Sigmoid colon (tissue), 6 donors: ENCODE measurements at regions not wholly inside any gene's neighbourhood (a gene's known extent, or its start where the extent isn't known, plus 50 kb on each side); places are given as distances from the start of the nearest gene placed in this dataset.

ENCODE experiments used
- DNase-seq: peaks from one replicate; pipeline ENCODE4 v3.0.0-alpha.2; 2019
- H3K27ac ChIP-seq, 4 donors: fragments of 200-600 bp; sonication (generic); one replicate each; pipeline ENCODE4 v1.5.1; 2016 to 2019; ENCODE audit warnings: mild to moderate bottlenecking in 1 of 4
- H3K27me3 ChIP-seq, 3 donors: fragments of 200-600 bp; sonication (generic); one replicate each; pipeline ENCODE4 v1.5.1; 2019; ENCODE audit warnings: mild to moderate bottlenecking in 1 of 3
- H3K36me3 ChIP-seq, 4 donors: fragments of 200-600 bp; sonication (generic); one replicate each; pipeline ENCODE4 v1.5.1; 2016 to 2019
- H3K4me1 ChIP-seq, 4 donors: fragments of 200-600 bp; sonication (generic); one replicate each; pipeline ENCODE4 v1.5.1; 2017 to 2019
- H3K4me3 ChIP-seq, 4 donors: fragments of 200-600 bp; sonication (generic); one replicate each; pipeline ENCODE4 v1.5.1; 2017 to 2019; ENCODE audit warnings: mild to moderate bottlenecking in 2 of 4, moderate library complexity in 1 of 4
- H3K9me3 ChIP-seq, 4 donors: fragments of 200-600 bp in 3 of 4; sonication (generic) in 3 of 4; one replicate each; pipeline versions ENCODE4 v1.5.1 to v1.6.1; 2013 to 2019
- CTCF ChIP-seq, 4 experiments: fragments of 450-650 bp in 3 of 4; fragments of 200-600 bp in 1 of 4; IDR thresholded peaks; one replicate each; pipeline ENCODE4 v1.5.1; 2016 to 2019; ENCODE audit warnings: antibody characterized with exemption in 4 of 4, mild to moderate bottlenecking in 3 of 4, moderate library complexity in 2 of 4
- EP300 ChIP-seq, 4 donors: sonication (generic); formaldehyde crosslinking; IDR thresholded peaks; one replicate each; pipeline ENCODE4 v1.6.1; 2017; ENCODE audit warnings: antibody characterized with exemption in 4 of 4
- POLR2A ChIP-seq, 2 donors: fragments of 450-650 bp; IDR thresholded peaks; one replicate each; pipeline ENCODE4 v1.6.1; 2016; ENCODE audit warnings: antibody characterized with exemption in 2 of 2, mild to moderate bottlenecking in 2 of 2, moderate library complexity in 2 of 2
- POLR2AphosphoS5 ChIP-seq, 4 donors: sonication (generic); formaldehyde crosslinking; IDR thresholded peaks; one replicate each; pipeline ENCODE4 v1.6.1; 2017; ENCODE audit warnings: antibody characterized with exemption in 4 of 4
- WGBS, 2 donors: extraction: QIAGEN DNeasy Blood & Tissue Kit; methylation state at CpG; one replicate each; pipeline ENCODE4 v1.1.7; 2013; 5-methylcytosine and 5-hydroxymethylcytosine counted together
- intact Hi-C: fragments of 100-400 bp; cut with DNase I; formaldehyde crosslinking; loops from one replicate; pipeline ENCODE4 v1.15.1; 2023
- donor health status: healthy with polysubstance abuse.
- donor health status: healthy.

GRCh38 chr14:22007363-22007762, 333.7 kb upstream of the OR4E1 start:
- Histone ChIP-seq H3K36me3 (no peaks in the 10 kb centered on the region), H3K27me3 (no peaks in the 10 kb centered on the region), H3K27ac (no peak overlapping the region), H3K9me3 (no peaks in the 10 kb centered on the region), H3K4me3 (no peak overlapping the region), H3K4me1 (peaks cover 0 to 18% (median 12%) of the 10 kb centered on the region in 4 donors)
- WGBS, 2 donors: 89 to 93% methylated on average over 3 of the region's 3 CpGs
- intact Hi-C loops: no loop called here
- no peak for DNase-seq
- TF ChIP-seq POLR2AphosphoS5 (IDR thresholded peaks at IDR 0.05): no peak
- no peak for TF ChIP-seq CTCF (IDR thresholded peaks at IDR 0.05)
- no peak for TF ChIP-seq EP300 (IDR thresholded peaks at IDR 0.05)
- TF ChIP-seq POLR2A (IDR thresholded peaks at IDR 0.05): no peak

- WGBS, 2 donors: 83 to 91% methylated on average over 9 of the region's 9 CpGs
- intact Hi-C loops: no loop called here
Measured at GRCh38 chr14:22003461-22003860, 329.8 kb upstream of the OR4E1 start.

GRCh38 chr14:22002860-22003284, 329.3 kb upstream of the OR4E1 start:
- DNase-seq: no peak
- no peaks in the 10 kb centered on the region for H3K4me1 ChIP-seq
- intact Hi-C loops: no loop called here
- no peaks in the 10 kb centered on the region for H3K9me3 ChIP-seq
- no peak overlapping the region for H3K4me3 ChIP-seq
- 43 to 45% methylated on average over 10 of the region's 10 CpGs for WGBS, 2 donors
- H3K36me3 ChIP-seq: no peaks in the 10 kb centered on the region
- peak in 1 of 4 experiments; percentile 16 for TF ChIP-seq CTCF (IDR thresholded peaks at IDR 0.05)
- TF ChIP-seq EP300 (IDR thresholded peaks at IDR 0.05): no peak
- H3K27me3 ChIP-seq: no peaks in the 10 kb centered on the region
- no peak overlapping the region for H3K27ac ChIP-seq

More at GRCh38 chr14:22003461-22003860, 329.8 kb upstream of the OR4E1 start:
- Histone ChIP-seq H3K4me1 (no peaks in the 10 kb centered on the region), H3K27me3 (no peaks in the 10 kb centered on the region), H3K27ac (no peak overlapping the region), H3K9me3 (no peaks in the 10 kb centered on the region), H3K36me3 (no peaks in the 10 kb centered on the region), H3K4me3 (no peak overlapping the region)
- no peak for TF ChIP-seq POLR2A (IDR thresholded peaks at IDR 0.05)
- no peak for TF ChIP-seq EP300 (IDR thresholded peaks at IDR 0.05)
- no peak for TF ChIP-seq POLR2AphosphoS5 (IDR thresholded peaks at IDR 0.05)
- no peak for TF ChIP-seq CTCF (IDR thresholded peaks at IDR 0.05)
- no peak for DNase-seq

DNA sequence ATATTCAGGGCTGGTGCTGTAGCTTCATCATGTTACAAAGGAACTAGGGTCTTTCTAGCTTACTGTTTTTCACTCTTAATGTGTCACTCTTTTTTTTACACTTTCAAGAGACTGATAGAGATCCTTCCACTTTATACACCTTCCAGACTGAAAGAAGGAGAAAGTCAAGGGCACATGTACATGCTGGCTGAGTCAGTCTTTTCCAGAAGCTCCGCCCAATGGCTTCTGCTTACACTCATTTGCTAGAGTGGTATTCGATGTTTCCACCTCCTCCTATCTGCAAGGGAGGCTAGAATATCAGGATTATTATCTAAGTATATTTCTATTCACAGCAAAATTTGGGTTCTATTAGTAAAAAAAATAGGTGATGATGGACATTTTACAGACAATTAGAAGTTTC, 325.8 kb upstream of the OR4E1 start:
- Histone ChIP-seq H3K27ac (no peak overlapping the region), H3K36me3 (no peaks in the 10 kb centered on the region), H3K4me1 (no peaks in the 10 kb centered on the region), H3K27me3 (no peaks in the 10 kb centered on the region), H3K9me3 (no peaks in the 10 kb centered on the region), H3K4me3 (no peak overlapping the region)
- intact Hi-C loops: no loop called here
- 51 to 76% methylated on average over 2 of the region's 2 CpGs for WGBS, 2 donors
- DNase-seq: no peak
- TF ChIP-seq POLR2AphosphoS5 (IDR thresholded peaks at IDR 0.05): no peak

DNA sequence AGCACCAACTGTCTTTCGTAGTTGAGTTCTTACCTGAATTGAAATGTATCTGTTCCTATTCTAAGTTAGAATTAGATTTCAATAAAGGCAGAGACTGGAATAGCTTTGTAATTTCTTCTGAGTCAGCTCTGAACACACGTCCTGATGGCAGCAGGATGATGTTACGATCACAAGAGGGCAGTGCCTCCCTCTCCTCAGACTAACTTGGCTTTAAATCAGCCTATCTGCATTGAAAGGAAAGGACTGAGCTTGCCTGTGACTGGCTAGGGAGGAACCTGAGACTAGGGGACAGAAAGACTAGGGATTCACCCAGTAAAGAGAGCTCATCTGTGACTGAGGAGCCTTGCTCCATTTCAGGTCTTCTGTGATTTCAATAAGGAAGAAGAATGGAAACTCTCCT, 323.7 kb upstream of the OR4E1 start:
- TF ChIP-seq EP300 (IDR thresholded peaks at IDR 0.05) (no peak), POLR2AphosphoS5 (IDR thresholded peaks at IDR 0.05) (no peak), CTCF (IDR thresholded peaks at IDR 0.05) (no peak), POLR2A (IDR thresholded peaks at IDR 0.05) (no peak)
- no peak for DNase-seq
- H3K9me3 ChIP-seq: no peaks in the 10 kb centered on the region
- H3K27ac ChIP-seq: no peak overlapping the region
- H3K4me1 ChIP-seq: no peaks in the 10 kb centered on the region
- no peak overlapping the region for H3K4me3 ChIP-seq
- intact Hi-C loops: no loop called here
- H3K27me3 ChIP-seq: no peaks in the 10 kb centered on the region
- 32 to 49% methylated on average over 3 of the region's 3 CpGs for WGBS, 2 donors
- no peaks in the 10 kb centered on the region for H3K36me3 ChIP-seq
